Hepatocyte (in vitro differentiated cells): ENCODE measurements at regions not wholly inside any gene's neighbourhood (a gene's known extent, or its start where the extent isn't known, plus 50 kb on each side); places are given as distances from the start of the nearest gene placed in this dataset.

Experiments used
- EZH2phosphoT487 ChIP-seq: fragments of 200-600 bp; sonication (generic); IDR thresholded peaks from one replicate; pipeline ENCODE4 v1.6.1; 2018; ENCODE audit warnings: antibody characterized with exemption, mild to moderate bottlenecking, low read depth, moderate library complexity; ENCODE audit not compliant: unreplicated experiment, severe bottlenecking
- TF ChIP-seq, protein P1 (sequence below): fragments of 200-600 bp; sonication (generic); IDR thresholded peaks from 2 replicates; pipeline ENCODE4 v1.5.1; 2016; ENCODE audit warnings: antibody characterized with exemption, mild to moderate bottlenecking; ENCODE audit not compliant: poor library complexity

DNA sequence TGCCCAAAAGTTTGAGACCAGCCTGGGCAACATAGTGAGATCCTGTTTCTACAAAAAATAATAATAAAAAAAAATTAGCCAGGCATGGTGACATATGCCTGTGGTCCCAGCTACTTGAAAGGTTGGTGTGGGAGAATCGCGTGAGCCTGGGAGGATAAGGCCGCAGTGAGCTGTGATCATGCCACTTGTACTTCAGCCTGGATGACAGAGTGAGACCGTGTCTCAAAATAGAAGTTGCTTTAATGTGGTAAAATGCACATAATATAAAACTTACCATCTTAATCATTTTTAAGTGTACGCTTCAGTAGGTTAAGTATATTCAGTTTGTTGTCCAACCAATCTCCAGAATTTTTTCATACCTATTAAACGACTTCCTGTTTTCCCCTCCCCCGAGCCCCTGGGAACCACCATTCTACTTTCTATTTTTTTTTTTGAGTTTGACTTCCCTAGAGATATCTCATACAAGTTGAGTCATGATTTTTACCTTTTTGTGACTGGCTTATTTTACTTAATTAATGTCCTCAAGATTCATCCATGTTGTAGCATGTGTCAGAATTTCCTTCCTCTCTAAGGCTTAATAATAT lies 120.1 kb upstream of the POC5 start:
- TF ChIP-seq, protein P1, sequence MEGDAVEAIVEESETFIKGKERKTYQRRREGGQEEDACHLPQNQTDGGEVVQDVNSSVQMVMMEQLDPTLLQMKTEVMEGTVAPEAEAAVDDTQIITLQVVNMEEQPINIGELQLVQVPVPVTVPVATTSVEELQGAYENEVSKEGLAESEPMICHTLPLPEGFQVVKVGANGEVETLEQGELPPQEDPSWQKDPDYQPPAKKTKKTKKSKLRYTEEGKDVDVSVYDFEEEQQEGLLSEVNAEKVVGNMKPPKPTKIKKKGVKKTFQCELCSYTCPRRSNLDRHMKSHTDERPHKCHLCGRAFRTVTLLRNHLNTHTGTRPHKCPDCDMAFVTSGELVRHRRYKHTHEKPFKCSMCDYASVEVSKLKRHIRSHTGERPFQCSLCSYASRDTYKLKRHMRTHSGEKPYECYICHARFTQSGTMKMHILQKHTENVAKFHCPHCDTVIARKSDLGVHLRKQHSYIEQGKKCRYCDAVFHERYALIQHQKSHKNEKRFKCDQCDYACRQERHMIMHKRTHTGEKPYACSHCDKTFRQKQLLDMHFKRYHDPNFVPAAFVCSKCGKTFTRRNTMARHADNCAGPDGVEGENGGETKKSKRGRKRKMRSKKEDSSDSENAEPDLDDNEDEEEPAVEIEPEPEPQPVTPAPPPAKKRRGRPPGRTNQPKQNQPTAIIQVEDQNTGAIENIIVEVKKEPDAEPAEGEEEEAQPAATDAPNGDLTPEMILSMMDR: no peak
- TF ChIP-seq EZH2phosphoT487: no peak
